Choroid plexus epithelial cell (primary cell): ENCODE measurements at regions not wholly inside any gene's neighbourhood (a gene's known extent, or its start where the extent isn't known, plus 50 kb on each side); places are given as distances from the start of the nearest gene placed in this dataset.

Source experiments
- DNase-seq: peaks from one replicate; pipeline ENCODE4 v3.0.0-alpha.2; 2010; ENCODE audit warnings: low read depth
- H3K4me3 ChIP-seq: 2 replicates; pipeline ENCODE4 v1.5.1; 2011; ENCODE audit warnings: low read depth, mild to moderate bottlenecking, control low read depth, low read length, moderate library complexity
- TF ChIP-seq, protein P1 (sequence below): conservative IDR thresholded peaks from 2 replicates; pipeline ENCODE4 v1.5.1; 2011; ENCODE audit warnings: low read depth, mild to moderate bottlenecking, control low read depth, inconsistent platforms, low read length, moderate library complexity

DNA sequence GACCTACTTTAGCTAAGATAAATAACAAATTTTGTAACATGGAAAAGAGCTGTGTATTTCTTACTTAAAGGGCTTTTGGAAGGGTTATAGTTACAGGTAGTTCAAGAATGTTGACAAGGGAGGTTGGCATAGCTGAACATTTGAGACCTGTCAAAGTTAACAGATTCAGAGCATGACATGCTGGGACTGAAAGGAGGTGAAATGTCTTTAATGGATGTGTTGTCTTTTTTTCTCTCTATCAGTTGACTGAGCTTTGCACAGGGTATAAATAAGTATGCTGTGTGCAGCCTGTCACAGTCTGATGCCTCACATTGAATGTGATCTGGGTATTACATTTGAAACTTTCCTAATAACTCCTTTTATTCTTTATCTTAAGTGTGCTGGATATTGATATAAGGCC lies 411.9 kb upstream of the ZP4 start:
- no peak overlapping the region for H3K4me3 ChIP-seq
- TF ChIP-seq, protein P1, sequence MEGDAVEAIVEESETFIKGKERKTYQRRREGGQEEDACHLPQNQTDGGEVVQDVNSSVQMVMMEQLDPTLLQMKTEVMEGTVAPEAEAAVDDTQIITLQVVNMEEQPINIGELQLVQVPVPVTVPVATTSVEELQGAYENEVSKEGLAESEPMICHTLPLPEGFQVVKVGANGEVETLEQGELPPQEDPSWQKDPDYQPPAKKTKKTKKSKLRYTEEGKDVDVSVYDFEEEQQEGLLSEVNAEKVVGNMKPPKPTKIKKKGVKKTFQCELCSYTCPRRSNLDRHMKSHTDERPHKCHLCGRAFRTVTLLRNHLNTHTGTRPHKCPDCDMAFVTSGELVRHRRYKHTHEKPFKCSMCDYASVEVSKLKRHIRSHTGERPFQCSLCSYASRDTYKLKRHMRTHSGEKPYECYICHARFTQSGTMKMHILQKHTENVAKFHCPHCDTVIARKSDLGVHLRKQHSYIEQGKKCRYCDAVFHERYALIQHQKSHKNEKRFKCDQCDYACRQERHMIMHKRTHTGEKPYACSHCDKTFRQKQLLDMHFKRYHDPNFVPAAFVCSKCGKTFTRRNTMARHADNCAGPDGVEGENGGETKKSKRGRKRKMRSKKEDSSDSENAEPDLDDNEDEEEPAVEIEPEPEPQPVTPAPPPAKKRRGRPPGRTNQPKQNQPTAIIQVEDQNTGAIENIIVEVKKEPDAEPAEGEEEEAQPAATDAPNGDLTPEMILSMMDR: no peak
- no peak for DNase-seq

DNA sequence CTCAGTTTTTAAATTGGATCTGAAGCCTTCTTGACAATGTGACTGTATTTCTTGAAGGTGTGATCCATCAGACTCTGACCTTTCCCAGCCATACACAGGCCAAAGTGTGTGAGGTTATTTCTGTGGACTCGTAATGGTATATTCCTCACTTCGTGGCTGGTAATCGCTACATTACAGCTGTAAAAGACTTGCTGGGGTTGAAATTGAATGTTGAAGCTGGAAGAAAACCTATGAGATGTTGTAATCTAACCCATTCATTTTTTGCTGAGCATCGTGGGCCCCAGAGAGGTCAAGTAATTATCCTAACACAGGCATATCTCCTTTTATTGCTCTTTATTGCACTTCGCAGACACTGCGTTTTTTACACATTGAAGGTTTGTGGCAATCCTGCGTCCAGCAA lies 405.6 kb upstream of the ZP4 start:
- TF ChIP-seq, protein P1: no peak
- no peak overlapping the region for H3K4me3 ChIP-seq
- no peak for DNase-seq

DNA sequence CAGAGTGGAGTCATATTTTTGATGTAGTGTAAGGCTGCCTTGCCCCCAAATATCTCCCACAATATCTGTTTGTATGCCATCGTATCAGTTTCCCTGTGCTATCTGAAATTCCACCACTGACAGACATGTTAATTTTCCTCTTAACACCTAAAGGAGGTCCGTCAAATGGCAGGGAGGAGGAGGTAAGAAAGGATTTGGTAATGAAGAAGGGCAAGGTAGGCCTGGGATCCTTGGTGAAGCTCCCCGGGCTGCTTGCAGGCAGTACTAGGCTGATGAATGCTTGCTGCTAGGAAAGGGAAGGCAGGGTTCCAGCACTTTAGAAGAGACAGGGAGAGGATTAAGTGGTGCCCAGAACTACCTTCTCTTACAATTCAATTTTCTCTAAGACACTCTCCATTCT lies 402.4 kb upstream of the ZP4 start:
- TF ChIP-seq, protein P1: no peak
- DNase-seq: no peak
- no peak overlapping the region for H3K4me3 ChIP-seq

DNA sequence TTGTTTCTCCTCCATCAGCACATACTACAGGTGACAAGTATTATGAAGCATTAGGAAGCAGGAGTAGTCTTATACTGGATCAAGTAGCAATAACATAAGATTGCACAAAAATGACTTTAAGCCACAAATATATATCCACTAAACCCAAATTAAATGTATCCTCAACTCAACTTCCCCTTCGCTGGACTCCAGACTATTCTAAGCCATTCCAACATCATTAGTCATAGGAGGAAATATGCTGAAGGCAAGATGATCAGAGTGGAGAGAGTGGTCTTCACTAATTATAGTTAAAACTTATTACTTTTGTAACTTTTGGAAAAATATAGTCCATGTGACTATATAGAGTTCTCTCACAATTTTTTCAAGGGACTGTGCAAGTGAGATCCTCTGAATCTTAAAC lies 390.7 kb upstream of the ZP4 start:
- TF ChIP-seq, protein P1: no peak
- peak; percentile 2 for DNase-seq
- no peak overlapping the region for H3K4me3 ChIP-seq

DNA sequence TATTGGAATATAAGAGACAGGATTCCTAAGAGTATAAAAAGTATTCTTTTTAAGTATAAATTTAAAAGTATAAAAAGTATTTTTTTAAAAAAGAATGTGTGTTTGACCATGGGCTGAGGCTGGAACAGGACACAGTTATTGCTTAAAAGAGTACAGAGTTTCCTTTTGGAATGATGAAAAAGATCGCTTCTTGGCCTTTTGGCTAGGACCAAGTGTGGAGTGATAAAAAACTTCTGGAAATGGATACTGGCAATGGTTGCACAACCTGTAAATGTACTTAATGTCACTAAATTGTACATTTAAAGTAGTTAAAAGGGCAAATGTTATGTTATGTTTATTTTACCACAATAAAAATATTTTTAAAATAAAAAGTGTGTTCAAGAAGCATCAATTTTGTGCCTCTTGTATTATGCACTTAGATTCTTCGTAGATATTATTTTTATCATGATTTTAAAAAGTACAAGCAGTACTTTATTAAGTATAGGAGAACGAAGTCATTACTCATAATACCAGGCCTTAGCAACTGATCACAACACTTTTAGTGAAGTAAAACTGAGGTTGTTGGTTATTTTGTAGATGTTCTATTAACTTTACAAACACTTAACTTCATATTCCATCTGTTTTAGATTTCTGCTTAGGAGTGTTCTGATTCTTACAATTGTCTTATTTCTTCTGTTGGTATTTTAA lies 389.1 kb upstream of the ZP4 start:
- DNase-seq: no peak
- no peak overlapping the region for H3K4me3 ChIP-seq
- TF ChIP-seq, protein P1: no peak

DNA sequence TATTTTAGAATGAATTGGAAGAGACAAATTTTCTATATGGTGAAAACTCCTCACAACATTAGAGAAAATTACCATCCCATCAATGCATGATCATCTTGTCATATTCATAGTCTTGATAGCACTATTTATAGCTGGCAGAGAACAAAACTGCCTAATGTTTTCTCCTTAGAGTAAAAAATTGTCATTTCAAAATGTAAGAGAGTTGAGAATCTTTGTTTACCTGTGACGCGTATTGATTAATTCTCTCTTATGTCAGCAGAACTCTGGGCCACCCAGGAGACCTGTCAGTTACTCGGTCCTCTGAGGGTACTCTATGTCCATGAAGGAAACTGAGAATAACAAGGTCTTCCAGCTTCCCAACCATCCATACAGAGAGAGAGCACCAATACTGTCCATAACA lies 381.4 kb upstream of the ZP4 start:
- TF ChIP-seq, protein P1: no peak
- DNase-seq: no peak
- no peak overlapping the region for H3K4me3 ChIP-seq

DNA sequence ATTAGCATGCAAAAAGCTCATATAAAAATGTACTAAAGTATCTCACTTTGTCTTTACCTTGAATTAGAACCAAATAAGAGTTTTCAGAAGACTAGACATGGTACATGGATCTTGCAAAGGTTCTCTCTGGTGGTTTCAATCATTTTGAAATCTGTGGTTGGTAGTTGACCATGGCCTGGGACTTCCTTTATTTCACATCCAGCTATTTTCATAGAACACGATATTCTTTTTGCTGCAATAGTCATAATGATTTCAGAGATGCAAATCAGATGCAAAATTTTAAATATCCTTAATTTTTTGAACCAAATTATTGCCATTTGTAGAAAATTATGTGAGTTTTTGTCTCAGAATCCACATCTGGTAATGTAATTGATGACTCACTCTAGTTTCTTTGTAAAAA lies 375.1 kb upstream of the ZP4 start:
- TF ChIP-seq, protein P1: no peak
- DNase-seq: no peak
- no peak overlapping the region for H3K4me3 ChIP-seq
